CD4-positive, alpha-beta T cell treated with Interleukin-17A for 1 hour (primary cell): ENCODE measurements at regions not wholly inside any gene's neighbourhood (a gene's known extent, or its start where the extent isn't known, plus 50 kb on each side); places are given as distances from the start of the nearest gene placed in this dataset.
"Not testable (repeated sequence)": the region's sequence is repeated elsewhere in the genome, so short reads cannot be mapped to it uniquely, and the experiment has no call there.

Experiments used
- DNase-seq: peaks from one replicate; pipeline ENCODE4 v3.0.0-alpha.2; 2020

- DNase-seq = no peak
Observed at GRCh38 chr7:84941936-84942335, 244.9 kb downstream of the SEMA3D start.

- DNase-seq = no peak
Observed at GRCh38 chr7:84941291-84941690, 245.6 kb downstream of the SEMA3D start.

- DNase-seq = no peak
Observed at GRCh38 chr7:84939888-84940287, 247.0 kb downstream of the SEMA3D start.

- no peak for DNase-seq
Observed at GRCh38 chr7:84939442-84939841, 247.4 kb downstream of the SEMA3D start.

GRCh38 chr7:84924353-84924752 lies 262.5 kb downstream of the SEMA3D start:
- DNase-seq = no peak

GRCh38 chr7:84923348-84923747 lies 263.5 kb downstream of the SEMA3D start:
- no peak for DNase-seq

- DNase-seq = no peak
Observed at GRCh38 chr7:84921154-84921553, 265.7 kb downstream of the SEMA3D start.

- not testable (repeated sequence) for DNase-seq
Observed at GRCh38 chr7:84916973-84917372, 269.9 kb downstream of the SEMA3D start.

- no peak for DNase-seq
Observed at GRCh38 chr7:84916161-84916560, 270.7 kb downstream of the SEMA3D start.

- no peak for DNase-seq
Observed at GRCh38 chr7:84914598-84914997, 272.3 kb downstream of the SEMA3D start.

- no peak for DNase-seq
Observed at GRCh38 chr7:84913731-84914130, 273.1 kb downstream of the SEMA3D start.

GRCh38 chr7:84912993-84913635 lies 273.7 kb downstream of the SEMA3D start:
- no peak for DNase-seq

GRCh38 chr7:84912537-84912936 lies 274.3 kb downstream of the SEMA3D start:
- DNase-seq = no peak

- DNase-seq = no peak
Observed at GRCh38 chr7:84912018-84912417, 274.8 kb downstream of the SEMA3D start.

- no peak for DNase-seq
Observed at GRCh38 chr7:84911077-84911476, 275.8 kb downstream of the SEMA3D start.

- DNase-seq = not testable (repeated sequence)
Observed at GRCh38 chr7:84910322-84910721, 276.5 kb downstream of the SEMA3D start.

- DNase-seq = no peak
Observed at GRCh38 chr7:84908196-84908793, 278.6 kb downstream of the SEMA3D start.

- no peak for DNase-seq
Observed at GRCh38 chr7:84906889-84907288, 280.0 kb downstream of the SEMA3D start.

- no peak for DNase-seq
Observed at GRCh38 chr7:84904561-84904960, 282.3 kb downstream of the SEMA3D start.

GRCh38 chr7:84901366-84901765 lies 285.5 kb downstream of the SEMA3D start:
- DNase-seq = no peak

- DNase-seq = no peak
Observed at GRCh38 chr7:84900215-84900614, 286.6 kb downstream of the SEMA3D start.

GRCh38 chr7:84895563-84895962 lies 291.3 kb downstream of the SEMA3D start:
- no peak for DNase-seq

- DNase-seq = not testable (repeated sequence)
Observed at GRCh38 chr7:84883570-84883969, 303.3 kb downstream of the SEMA3D start.

GRCh38 chr7:84880326-84880997 lies 306.4 kb downstream of the SEMA3D start:
- not testable (repeated sequence) for DNase-seq
